H1 (cell line): ENCODE measurements at regions not wholly inside any gene's neighbourhood (a gene's known extent, or its start where the extent isn't known, plus 50 kb on each side); places are given as distances from the start of the nearest gene placed in this dataset.

Experiments
- CTCF ChIA-PET: fragments of 300-600 bp; sonication (Branson Sonifier 250); formaldehyde crosslinking; loops from one replicate; lab custom pipeline; 2021; ENCODE audit not compliant: partially characterized antibody; lab: Charles Lee
- POLR2A ChIA-PET: fragments of 300-600 bp; sonication (Branson Sonifier 250); formaldehyde crosslinking; loops from one replicate; lab custom pipeline; 2021; ENCODE audit warnings: inconsistent platforms; ENCODE audit not compliant: partially characterized antibody; lab: Charles Lee
- DNase-seq, 2 experiments: peaks; one replicate each; pipeline versions ENCODE4 v3.0.0 to v3.0.0-alpha.2; 2010 to 2022; ENCODE audit warnings: low spot score in 2 of 2, low read depth in 1 of 2, mixed read lengths in 1 of 2
- FAIRE-seq: peaks from 2 replicates; lab custom pipeline; 2011; peaks lifted over from hg19 to GRCh38; lab: Jason Lieb, UNC
- H2AFZ ChIP-seq: 2 replicates; pipeline ENCODE4 v1.8.1; 2012; ENCODE audit warnings: low read length, inconsistent platforms
- H2AK5ac ChIP-seq: 2 replicates; pipeline ENCODE4 v1.6.1; 2013; ENCODE audit warnings: low read depth, low read length
- H2BK120ac ChIP-seq: replicated peaks from 2 replicates; pipeline ENCODE3; 2013; ENCODE audit warnings: low read depth, low read length, inconsistent platforms
- H2BK12ac ChIP-seq: 2 replicates; pipeline ENCODE4 v1.6.1; 2013; ENCODE audit warnings: low read depth, low read length
- H2BK15ac ChIP-seq: 2 replicates; pipeline ENCODE4 v1.6.1; 2013; ENCODE audit warnings: low read length
- H2BK20ac ChIP-seq: 2 replicates; pipeline ENCODE4 v1.6.1; 2013; ENCODE audit warnings: low read length
- H2BK5ac ChIP-seq: 2 replicates; pipeline ENCODE4 v1.6.1; 2013; ENCODE audit warnings: low read depth, low read length
- H3K14ac ChIP-seq: 2 replicates; pipeline ENCODE4 v1.6.1; 2013; ENCODE audit warnings: inconsistent platforms; ENCODE audit not compliant: insufficient read length
- H3K18ac ChIP-seq: 2 replicates; pipeline ENCODE4 v1.6.1; 2013; ENCODE audit warnings: low read length; ENCODE audit errors: extremely low read depth
- H3K23ac ChIP-seq: 2 replicates; pipeline ENCODE4 v1.6.1; 2013; ENCODE audit warnings: inconsistent platforms; ENCODE audit not compliant: insufficient read length
- H3K23me2 ChIP-seq: 2 replicates; pipeline ENCODE4 v1.6.1; 2013; ENCODE audit warnings: low read depth, low read length
- H3K27ac ChIP-seq: 2 replicates; pipeline ENCODE4 v1.6.1; 2011; ENCODE audit warnings: low read depth, low read length, inconsistent platforms
- H3K27me3 ChIP-seq, 4 experiments: replicated peaks in 1 of 4; 1 replicate in 1 of 4; 2 replicates in 3 of 4; pipeline versions ENCODE4 v1.6.1 to v1.8.1; 2011 to 2013; ENCODE audit warnings: low read length in 3 of 4, mild to moderate bottlenecking in 3 of 4, inconsistent platforms in 2 of 4, mixed read lengths in 2 of 4, moderate library complexity in 1 of 4; ENCODE audit not compliant: control insufficient read depth in 3 of 4, insufficient read depth in 3 of 4; ENCODE audit errors: extremely low read depth in 1 of 4
- H3K36me3 ChIP-seq, 4 experiments: 2 replicates each; pipeline versions ENCODE4 v1.6.1 to v1.8.1; 2011 to 2013; ENCODE audit warnings: mild to moderate bottlenecking in 4 of 4, low read length in 3 of 4, moderate library complexity in 2 of 4, control low read depth in 1 of 4, inconsistent platforms in 1 of 4; ENCODE audit not compliant: insufficient read depth in 4 of 4, control insufficient read depth in 2 of 4
- H3K4ac ChIP-seq: replicated peaks from 2 replicates; pipeline ENCODE3; 2013; ENCODE audit warnings: low read length, low read depth, mixed read lengths, inconsistent platforms; ENCODE audit not compliant: insufficient read length
- H3K4me1 ChIP-seq, 4 experiments: replicated peaks in 1 of 4; 1 replicate in 1 of 4; 2 replicates in 3 of 4; pipeline versions ENCODE4 v1.6.1 to v1.8.1; 2011 to 2013; ENCODE audit warnings: low read length in 3 of 4, inconsistent platforms in 2 of 4, mixed read lengths in 1 of 4; ENCODE audit not compliant: insufficient read depth in 4 of 4, control insufficient read depth in 3 of 4
- H3K4me2 ChIP-seq, 2 experiments: 2 replicates each; pipeline versions ENCODE4 v1.6.1 to v1.8.1; 2011 to 2013; ENCODE audit warnings: low read depth in 2 of 2, low read length in 2 of 2, control low read depth in 1 of 2, inconsistent platforms in 1 of 2, mild to moderate bottlenecking in 1 of 2; ENCODE audit not compliant: insufficient read depth in 1 of 2
- H3K4me3 ChIP-seq, 4 experiments: fragments of 200-600, 300-600 bp in 1 of 4; sonication (generic), shearing (Covaris generic), sonication (Bioruptor Twin) in 1 of 4; 2 replicates each; pipeline versions ENCODE4 v1.5.1 to v1.8.1; 2011 to 2016; ENCODE audit warnings: low read length in 4 of 4, low read depth in 3 of 4, control low read depth in 2 of 4, inconsistent platforms in 2 of 4, mild to moderate bottlenecking in 2 of 4, mixed read lengths in 1 of 4, moderate library complexity in 1 of 4; ENCODE audit not compliant: insufficient read depth in 2 of 4; ENCODE audit errors: extremely low read depth in 1 of 4
- H3K56ac ChIP-seq: replicated peaks from 2 replicates; pipeline ENCODE3; 2013; ENCODE audit warnings: low read depth, mild to moderate bottlenecking, mixed read lengths, low read length, inconsistent platforms; ENCODE audit not compliant: insufficient read length
- H3K79me1 ChIP-seq: 2 replicates; pipeline ENCODE4 v1.6.1; 2013; ENCODE audit warnings: low read depth, low read length, control low read depth
- H3K79me2 ChIP-seq, 2 experiments: 2 replicates each; pipeline versions ENCODE4 v1.6.1 to v1.8.1; 2012 to 2013; ENCODE audit warnings: low read length in 2 of 2, mild to moderate bottlenecking in 2 of 2, inconsistent platforms in 1 of 2; ENCODE audit not compliant: insufficient read depth in 2 of 2, control insufficient read depth in 1 of 2
- H3K9ac ChIP-seq, 4 experiments: replicated peaks in 1 of 4; 1 replicate in 1 of 4; 2 replicates in 3 of 4; pipeline versions ENCODE4 v1.6.1 to v1.8.1; 2011 to 2013; ENCODE audit warnings: low read depth in 3 of 4, low read length in 3 of 4, control low read depth in 2 of 4, mild to moderate bottlenecking in 2 of 4, moderate library complexity in 2 of 4, inconsistent platforms in 1 of 4; ENCODE audit errors: extremely low read depth in 1 of 4
- H3K9me3 ChIP-seq, 2 experiments: 2 replicates each; pipeline versions ENCODE4 v1.6.1 to v1.8.1; 2012 to 2013; ENCODE audit warnings: mild to moderate bottlenecking in 2 of 2, moderate library complexity in 2 of 2, control low read depth in 1 of 2, inconsistent platforms in 1 of 2, low read depth in 1 of 2, low read length in 1 of 2, mixed read lengths in 1 of 2; ENCODE audit not compliant: insufficient read depth in 2 of 2
- H4K20me1 ChIP-seq, 2 experiments: replicated peaks in 1 of 2; 2 replicates each; pipeline versions ENCODE3 to v1.8.1; 2011 to 2013; ENCODE audit warnings: inconsistent platforms in 2 of 2, low read length in 2 of 2, mild to moderate bottlenecking in 1 of 2; ENCODE audit not compliant: insufficient read depth in 2 of 2, control insufficient read depth in 1 of 2
- H4K5ac ChIP-seq: 2 replicates; pipeline ENCODE4 v1.6.1; 2013; ENCODE audit warnings: low read length, low read depth, mixed read lengths, inconsistent platforms; ENCODE audit not compliant: insufficient read length
- H4K8ac ChIP-seq: 2 replicates; pipeline ENCODE4 v1.8.0; 2013; ENCODE audit warnings: mild to moderate bottlenecking, moderate library complexity, low read length, inconsistent platforms; ENCODE audit not compliant: insufficient read depth; ENCODE audit errors: extremely low read depth
- H4K91ac ChIP-seq: replicated peaks from 2 replicates; pipeline ENCODE3; 2013; ENCODE audit warnings: low read length, mixed read lengths, inconsistent platforms; ENCODE audit not compliant: insufficient read length
- POLR2AphosphoS5 ChIP-seq: IDR thresholded peaks from 2 replicates; pipeline ENCODE4 v1.6.1; 2011; ENCODE audit warnings: low read depth, low read length
- RAD21 ChIP-seq, 2 experiments: IDR thresholded peaks in 1 of 2; conservative IDR thresholded peaks in 1 of 2; 2 replicates each; pipeline ENCODE4 v1.6.1; 2011; ENCODE audit warnings: low read depth in 2 of 2, low read length in 2 of 2, improper control_type of control experiment in 1 of 2, inconsistent platforms in 1 of 2, mild to moderate bottlenecking in 1 of 2, moderate library complexity in 1 of 2
- WGBS, 2 experiments: shearing (Covaris generic) in 1 of 2; methylation state at CpG; one replicate each; pipeline versions ENCODE4 v1.1.6 to v1.1.7; 2013 to 2015; ENCODE audit warnings: low lambda C conversion rate in 2 of 2, mixed read lengths in 2 of 2, inconsistent platforms in 1 of 2, low coverage in 1 of 2, missing lambda C conversion rate in 1 of 2; ENCODE audit not compliant: insufficient replicate concordance in 2 of 2, insufficient coverage in 1 of 2, insufficient read length in 1 of 2; ENCODE audit errors: extremely low coverage in 1 of 2, missing lambda C conversion rate in 1 of 2; 5-methylcytosine and 5-hydroxymethylcytosine counted together
- TF ChIP-seq, protein P1 (sequence below), 3 experiments: IDR thresholded peaks; 1 replicate in 2 of 3; 2 replicates in 1 of 3; pipeline versions ENCODE4 v1.5.1 to v1.6.1; 2011; ENCODE audit warnings: low read length in 3 of 3, mild to moderate bottlenecking in 3 of 3, inconsistent platforms in 2 of 3, low read depth in 1 of 3, moderate library complexity in 1 of 3; ENCODE audit not compliant: insufficient read depth in 1 of 3; ENCODE audit errors: control extremely low read depth in 1 of 3

DNA sequence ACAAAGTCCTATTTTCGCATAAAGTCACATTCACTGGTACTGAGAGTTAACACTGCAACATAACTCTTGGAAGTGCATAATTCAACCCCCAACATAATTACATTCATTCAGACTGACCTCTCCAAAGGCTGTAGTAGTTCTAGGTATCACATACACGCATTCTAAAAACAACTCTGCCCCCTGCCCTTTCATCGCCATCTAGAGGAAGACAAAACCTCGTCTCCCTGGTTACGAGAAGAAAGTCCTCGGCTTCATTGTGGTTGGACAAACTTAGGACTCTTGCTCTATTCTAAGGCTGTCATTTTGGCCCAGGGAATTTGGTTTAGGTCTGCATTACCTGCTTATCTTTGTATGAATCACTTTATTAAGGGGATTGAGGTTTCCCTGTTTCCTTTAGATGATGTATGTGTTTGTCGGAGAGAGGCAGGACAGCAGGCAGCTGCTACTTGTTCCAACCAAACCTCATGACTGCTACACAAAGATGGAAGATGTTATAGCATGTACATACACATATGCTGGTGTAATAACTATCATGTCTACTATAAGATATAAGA, 215.4 kb upstream of the NRXN1 start:
- CTCF ChIA-PET: interaction anchor here (1.0 to 1.3 kb wide), 3 partner anchors 21 to 292 kb away, joined by 3 read pairs; no protein-coding TSS in a partner anchor
- H3K4ac ChIP-seq: no peak overlapping the region
- no peaks in the 10 kb centered on the region for H3K36me3 ChIP-seq
- WGBS, 2 experiments: 91% methylated on average over 7 of the region's 7 CpGs; no CpG with 5 or more reads in 1 of the 2 experiments
- H3K23ac ChIP-seq: no peak overlapping the region
- H4K20me1 ChIP-seq: no peaks in the 10 kb centered on the region
- no peak overlapping the region for H2BK20ac ChIP-seq
- H3K4me1 ChIP-seq: no peaks in the 10 kb centered on the region
- no peak overlapping the region for H4K91ac ChIP-seq
- H3K18ac ChIP-seq: no peak overlapping the region
- H3K4me3 ChIP-seq: no peak overlapping the region
- no peak overlapping the region for H2BK12ac ChIP-seq
- H3K23me2 ChIP-seq: no peaks in the 10 kb centered on the region
- H2BK120ac ChIP-seq: no peak overlapping the region
- H2BK5ac ChIP-seq: no peak overlapping the region
- no peak overlapping the region for H2AK5ac ChIP-seq
- H4K8ac ChIP-seq: no peak overlapping the region
- H2BK15ac ChIP-seq: no peak overlapping the region
- H3K79me2 ChIP-seq: no peaks in the 10 kb centered on the region
- no peak overlapping the region for H2AFZ ChIP-seq
- no peak overlapping the region for H3K56ac ChIP-seq
- no peak overlapping the region for H3K4me2 ChIP-seq
- H3K14ac ChIP-seq: no peak overlapping the region
- no peak overlapping the region for H3K9ac ChIP-seq
- no peak for FAIRE-seq
- no peaks in the 10 kb centered on the region for H3K9me3 ChIP-seq
- H4K5ac ChIP-seq: no peak overlapping the region
- TF ChIP-seq, protein P1, sequence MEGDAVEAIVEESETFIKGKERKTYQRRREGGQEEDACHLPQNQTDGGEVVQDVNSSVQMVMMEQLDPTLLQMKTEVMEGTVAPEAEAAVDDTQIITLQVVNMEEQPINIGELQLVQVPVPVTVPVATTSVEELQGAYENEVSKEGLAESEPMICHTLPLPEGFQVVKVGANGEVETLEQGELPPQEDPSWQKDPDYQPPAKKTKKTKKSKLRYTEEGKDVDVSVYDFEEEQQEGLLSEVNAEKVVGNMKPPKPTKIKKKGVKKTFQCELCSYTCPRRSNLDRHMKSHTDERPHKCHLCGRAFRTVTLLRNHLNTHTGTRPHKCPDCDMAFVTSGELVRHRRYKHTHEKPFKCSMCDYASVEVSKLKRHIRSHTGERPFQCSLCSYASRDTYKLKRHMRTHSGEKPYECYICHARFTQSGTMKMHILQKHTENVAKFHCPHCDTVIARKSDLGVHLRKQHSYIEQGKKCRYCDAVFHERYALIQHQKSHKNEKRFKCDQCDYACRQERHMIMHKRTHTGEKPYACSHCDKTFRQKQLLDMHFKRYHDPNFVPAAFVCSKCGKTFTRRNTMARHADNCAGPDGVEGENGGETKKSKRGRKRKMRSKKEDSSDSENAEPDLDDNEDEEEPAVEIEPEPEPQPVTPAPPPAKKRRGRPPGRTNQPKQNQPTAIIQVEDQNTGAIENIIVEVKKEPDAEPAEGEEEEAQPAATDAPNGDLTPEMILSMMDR (IDR thresholded peaks at IDR 0.05; ENCODE audit: control extremely low read depth in 1 of 3, insufficient read depth in 1 of 3, low read depth in 1 of 3, low read length in 3 of 3): peak in 2 of 3 experiments; percentile 37 to 52; a peak in 2 of 4 replicates
- TF ChIP-seq POLR2AphosphoS5 (no peak), RAD21 (IDR thresholded peaks at IDR 0.05 in 1 of 2, conservative IDR thresholded peaks at IDR 0.05 in 1 of 2; ENCODE audit: low read depth in 2 of 2, low read length in 2 of 2) (peak; percentile 54 to 60)
- TF ChIP-seq, all 59 proteins: peak for 2
- POLR2A ChIA-PET: no interaction called here
- H3K27me3 ChIP-seq: no peaks in the 10 kb centered on the region
- H3K79me1 ChIP-seq: no peaks in the 10 kb centered on the region
- no peak overlapping the region for H3K27ac ChIP-seq
- DNase-seq: no peak
